Thoracic aorta (tissue), 2 donors: ENCODE measurements at regions not wholly inside any gene's neighbourhood (a gene's known extent, or its start where the extent isn't known, plus 50 kb on each side); places are given as distances from the start of the nearest gene placed in this dataset.

ENCODE experiments used
- ATAC-seq: fragments of 150-250 bp; one replicate; pipeline ENCODE4 v1.8.0; 2017; ENCODE audit warnings: low read depth; ENCODE audit not compliant: insufficient number of reproducible peaks, low FRiP score
- DNase-seq: peaks from one replicate; pipeline ENCODE4 v3.0.0-alpha.2; 2020; ENCODE audit warnings: low spot score
- H3K27ac ChIP-seq, 2 donors: fragments of 200-600 bp; sonication (generic); 1 replicate in 1 of 2; 2 replicates in 1 of 2; pipeline ENCODE4 v1.5.1; 2016; ENCODE audit warnings: mild to moderate bottlenecking in 2 of 2, moderate library complexity in 2 of 2
- H3K27me3 ChIP-seq: fragments of 200-600 bp; sonication (generic); replicated peaks from 2 replicates; pipeline ENCODE4 v1.6.0; 2016; ENCODE audit warnings: mild to moderate bottlenecking; ENCODE audit not compliant: insufficient read depth
- H3K36me3 ChIP-seq: fragments of 200-600 bp; sonication (generic); one replicate; pipeline ENCODE4 v1.5.1; 2016
- H3K4me1 ChIP-seq, 2 donors: fragments of 200-600 bp; sonication (generic); 1 replicate in 1 of 2; 2 replicates in 1 of 2; pipeline versions ENCODE4 v1.5.1 to v1.6.0; 2016; ENCODE audit warnings: low read depth in 2 of 2, mild to moderate bottlenecking in 1 of 2; ENCODE audit not compliant: control insufficient read depth in 1 of 2
- H3K4me3 ChIP-seq: fragments of 200-600 bp; sonication (generic); 2 replicates; pipeline ENCODE4 v1.5.1; 2016; ENCODE audit warnings: mild to moderate bottlenecking
- H3K9me3 ChIP-seq: fragments of 200-600 bp; sonication (generic); 2 replicates; pipeline ENCODE4 v1.5.1; 2016
- CTCF ChIP-seq: fragments of 200-600 bp; sonication (generic); IDR thresholded peaks from one replicate; pipeline ENCODE4 v1.5.1; 2019; ENCODE audit warnings: antibody characterized with exemption

DNA sequence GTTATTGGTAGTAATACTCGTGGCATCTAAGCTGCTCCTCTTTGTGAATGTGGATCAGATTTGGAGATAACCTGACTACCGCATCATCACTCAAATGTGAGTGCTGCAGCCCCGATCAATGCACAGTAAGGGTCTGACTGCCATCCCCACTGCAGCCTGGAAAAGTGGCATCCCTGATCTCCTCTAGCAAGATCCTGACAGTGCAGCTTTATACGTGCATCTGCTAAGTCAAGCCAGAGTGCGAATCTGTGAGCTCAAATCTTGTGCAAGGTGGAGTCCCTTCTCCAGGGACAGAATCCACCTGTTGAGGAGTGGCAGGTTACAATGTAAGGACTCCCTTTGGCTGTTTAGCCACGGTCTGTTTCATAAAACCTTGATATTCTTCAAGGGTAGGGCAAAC, 215.0 kb upstream of the EXOC2 start:
- Histone ChIP-seq H3K9me3 (no peaks in the 10 kb centered on the region), H3K4me1 (peaks cover 0 to 5% of the 10 kb centered on the region in 2 donors)
- no peak for TF ChIP-seq CTCF

DNA sequence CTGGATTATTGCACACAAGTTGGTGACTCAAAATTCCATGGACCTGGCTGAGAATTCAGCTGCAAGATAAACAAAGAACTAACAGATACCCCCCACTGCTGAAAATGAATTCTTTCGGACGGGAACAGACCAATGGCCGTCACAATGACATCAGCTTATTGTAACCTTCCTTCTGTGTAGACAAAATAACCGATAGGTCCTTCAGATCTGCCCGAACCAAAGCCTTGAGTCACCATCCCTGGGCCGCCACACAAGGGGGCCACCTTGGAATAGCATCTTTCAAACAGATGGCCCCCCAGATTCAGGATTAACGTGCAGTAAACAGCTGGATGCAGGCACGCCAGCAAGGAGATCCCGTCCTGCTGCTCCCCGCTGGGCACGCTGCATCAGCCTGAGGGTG, 214.0 kb upstream of the EXOC2 start:
- Histone ChIP-seq H3K9me3 (no peaks in the 10 kb centered on the region), H3K4me3 (no peak overlapping the region), H3K4me1 (peaks cover 10 to 14% of the 10 kb centered on the region in 2 donors), H3K36me3 (no peaks in the 10 kb centered on the region), H3K27ac (no peak overlapping the region), H3K27me3 (no peaks in the 10 kb centered on the region)
- no peak for DNase-seq
- no peak for ATAC-seq
- TF ChIP-seq CTCF = no peak

More for the DNA sequence above, 215.0 kb upstream of the EXOC2 start:
- DNase-seq = no peak
- no peak for ATAC-seq
- no peak overlapping the region for H3K4me3 ChIP-seq
- H3K36me3 ChIP-seq = no peaks in the 10 kb centered on the region
- H3K27ac ChIP-seq = no peak overlapping the region
- no peaks in the 10 kb centered on the region for H3K27me3 ChIP-seq

GRCh38 chr6:905556-905955, 212.6 kb upstream of the EXOC2 start:
- no peak for ATAC-seq
- Histone ChIP-seq H3K36me3 (no peaks in the 10 kb centered on the region), H3K27ac (no peak overlapping the region), H3K4me3 (no peak overlapping the region), H3K9me3 (no peaks in the 10 kb centered on the region), H3K4me1 (peaks cover 14 to 22% of the 10 kb centered on the region in 2 donors), H3K27me3 (no peaks in the 10 kb centered on the region)
- TF ChIP-seq CTCF = no peak
- DNase-seq = no peak

GRCh38 chr6:904994-905393, 212.1 kb upstream of the EXOC2 start:
- Histone ChIP-seq H3K4me3 (no peak overlapping the region), H3K27me3 (no peaks in the 10 kb centered on the region), H3K36me3 (no peaks in the 10 kb centered on the region), H3K4me1 (peaks cover 14 to 22% of the 10 kb centered on the region in 2 donors), H3K27ac (no peak overlapping the region), H3K9me3 (no peaks in the 10 kb centered on the region)
- no peak for TF ChIP-seq CTCF
- no peak for ATAC-seq
- DNase-seq = no peak

DNA sequence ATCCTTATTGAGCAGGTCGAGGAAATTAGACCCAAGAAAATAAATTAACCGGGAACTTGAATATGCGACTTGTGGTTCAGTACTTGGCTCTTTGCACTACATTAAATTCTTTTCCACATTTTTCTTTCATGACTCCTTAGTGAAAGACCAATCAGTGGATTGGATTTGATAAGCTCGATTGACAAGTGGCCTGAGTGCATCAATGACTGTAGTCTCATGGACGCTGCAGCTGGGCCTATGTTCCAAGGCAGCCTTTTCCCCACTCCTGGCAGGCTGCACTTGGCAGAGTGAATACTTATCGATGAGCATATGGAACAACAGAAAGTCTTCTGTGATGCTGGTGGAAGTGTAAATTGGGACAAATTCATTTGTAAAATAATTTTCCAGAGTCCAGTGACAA, 210.8 kb upstream of the EXOC2 start:
- Histone ChIP-seq H3K27ac (no peak overlapping the region), H3K9me3 (no peaks in the 10 kb centered on the region), H3K4me1 (peaks cover 14 to 22% of the 10 kb centered on the region in 2 donors), H3K36me3 (no peaks in the 10 kb centered on the region), H3K4me3 (no peak overlapping the region), H3K27me3 (no peaks in the 10 kb centered on the region)
- ATAC-seq (no peak), DNase-seq (no peak)
- TF ChIP-seq CTCF = no peak
